22Rv1 (cell line): ENCODE measurements at regions not wholly inside any gene's neighbourhood (a gene's known extent, or its start where the extent isn't known, plus 50 kb on each side); places are given as distances from the start of the nearest gene placed in this dataset.

Source experiments
- ZFX ChIP-seq: fragments of 450-650 bp; IDR thresholded peaks from 2 replicates; pipeline ENCODE4 v1.6.1; 2017; ENCODE audit warnings: antibody characterized with exemption, borderline replicate concordance
- TF ChIP-seq, protein P1 (sequence below): fragments of 450-650 bp; IDR thresholded peaks from 2 replicates; pipeline ENCODE4 v1.5.1; 2017; ENCODE audit warnings: mild to moderate bottlenecking

DNA sequence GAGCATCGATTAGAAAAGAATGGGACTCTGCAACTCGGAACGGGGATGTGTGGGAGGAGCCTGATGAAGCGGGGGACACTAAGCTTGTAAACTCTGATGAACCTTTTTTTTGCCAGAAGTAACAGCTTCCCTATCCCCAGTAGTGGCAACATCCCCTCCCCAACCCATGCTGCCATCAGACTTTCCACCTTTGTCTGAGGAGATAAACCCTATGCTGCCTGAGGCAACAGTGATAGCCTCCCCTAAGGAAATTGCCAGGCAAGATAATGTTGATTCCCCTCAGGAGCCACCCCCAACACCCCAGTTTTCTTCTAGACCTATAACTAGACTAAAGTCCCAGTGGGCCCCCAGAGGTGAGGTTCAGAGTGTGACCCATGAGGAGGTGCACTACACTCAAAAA is 173.7 kb downstream of the AKR1D1 start:
- TF ChIP-seq, protein P1, sequence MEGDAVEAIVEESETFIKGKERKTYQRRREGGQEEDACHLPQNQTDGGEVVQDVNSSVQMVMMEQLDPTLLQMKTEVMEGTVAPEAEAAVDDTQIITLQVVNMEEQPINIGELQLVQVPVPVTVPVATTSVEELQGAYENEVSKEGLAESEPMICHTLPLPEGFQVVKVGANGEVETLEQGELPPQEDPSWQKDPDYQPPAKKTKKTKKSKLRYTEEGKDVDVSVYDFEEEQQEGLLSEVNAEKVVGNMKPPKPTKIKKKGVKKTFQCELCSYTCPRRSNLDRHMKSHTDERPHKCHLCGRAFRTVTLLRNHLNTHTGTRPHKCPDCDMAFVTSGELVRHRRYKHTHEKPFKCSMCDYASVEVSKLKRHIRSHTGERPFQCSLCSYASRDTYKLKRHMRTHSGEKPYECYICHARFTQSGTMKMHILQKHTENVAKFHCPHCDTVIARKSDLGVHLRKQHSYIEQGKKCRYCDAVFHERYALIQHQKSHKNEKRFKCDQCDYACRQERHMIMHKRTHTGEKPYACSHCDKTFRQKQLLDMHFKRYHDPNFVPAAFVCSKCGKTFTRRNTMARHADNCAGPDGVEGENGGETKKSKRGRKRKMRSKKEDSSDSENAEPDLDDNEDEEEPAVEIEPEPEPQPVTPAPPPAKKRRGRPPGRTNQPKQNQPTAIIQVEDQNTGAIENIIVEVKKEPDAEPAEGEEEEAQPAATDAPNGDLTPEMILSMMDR, result no peak
- TF ChIP-seq ZFX, result no peak
